ENCODE measurements at regions not wholly inside any gene's neighbourhood (a gene's known extent, or its start where the extent isn't known, plus 50 kb on each side); places are given as distances from the start of the nearest gene placed in this dataset.

GRCh38 chr18:67969458-67969857, 452.9 kb upstream of the DSEL start:
- TF ChIP-seq CTCF (IDR thresholded peaks at IDR 0.05; ENCODE audit: low read depth, low read length, missing control alignments), result no peak
- no peak overlapping the region for H3K4me3 ChIP-seq (replicated peaks; ENCODE audit: low read depth, low read length)
- DNase-seq (ENCODE audit: extremely low read depth, low read depth), result no peak

- TF ChIP-seq CTCF (IDR thresholded peaks at IDR 0.05; ENCODE audit: low read depth, low read length, missing control alignments), result no peak
- no peak overlapping the region for H3K4me3 ChIP-seq (replicated peaks; ENCODE audit: low read depth, low read length)
- DNase-seq (ENCODE audit: extremely low read depth, low read depth), result no peak
These were observed 449.7 kb upstream of the DSEL start for GRCh38 chr18:67966224-67966623.

- H3K4me3 ChIP-seq (replicated peaks; ENCODE audit: low read depth, low read length), result no peak overlapping the region
- no peak for TF ChIP-seq CTCF (IDR thresholded peaks at IDR 0.05; ENCODE audit: low read depth, low read length, missing control alignments)
- no peak for DNase-seq (ENCODE audit: extremely low read depth, low read depth)
These were observed 447.9 kb upstream of the DSEL start for GRCh38 chr18:67964462-67964861.

- H3K4me3 ChIP-seq (replicated peaks; ENCODE audit: low read depth, low read length), result no peak overlapping the region
- no peak for TF ChIP-seq CTCF (IDR thresholded peaks at IDR 0.05; ENCODE audit: low read depth, low read length, missing control alignments)
- DNase-seq (ENCODE audit: extremely low read depth, low read depth), result no peak
These were observed 445.4 kb upstream of the DSEL start for GRCh38 chr18:67961701-67962440.

GRCh38 chr18:67957684-67958083, 441.2 kb upstream of the DSEL start:
- no peak overlapping the region for H3K4me3 ChIP-seq (replicated peaks; ENCODE audit: low read depth, low read length)
- no peak for TF ChIP-seq CTCF (IDR thresholded peaks at IDR 0.05; ENCODE audit: low read depth, low read length, missing control alignments)
- no peak for DNase-seq (ENCODE audit: extremely low read depth, low read depth)

GRCh38 chr18:67954594-67954993, 438.1 kb upstream of the DSEL start:
- no peak overlapping the region for H3K4me3 ChIP-seq (replicated peaks; ENCODE audit: low read depth, low read length)
- no peak for DNase-seq (ENCODE audit: extremely low read depth, low read depth)
- no peak for TF ChIP-seq CTCF (IDR thresholded peaks at IDR 0.05; ENCODE audit: low read depth, low read length, missing control alignments)

GRCh38 chr18:67951137-67951536, 434.6 kb upstream of the DSEL start:
- no peak for TF ChIP-seq CTCF (IDR thresholded peaks at IDR 0.05; ENCODE audit: low read depth, low read length, missing control alignments)
- no peak overlapping the region for H3K4me3 ChIP-seq (replicated peaks; ENCODE audit: low read depth, low read length)
- DNase-seq (ENCODE audit: extremely low read depth, low read depth), result no peak
